GM23338 (cell line): ENCODE measurements at regions not wholly inside any gene's neighbourhood (a gene's known extent, or its start where the extent isn't known, plus 50 kb on each side); places are given as distances from the start of the nearest gene placed in this dataset.

Experiments used
- ATAC-seq: fragments of 200-7000 bp; cut with Tn5 transposase; 3 replicates; pipeline ENCODE4 v1.9.1; 2020
- DNase-seq: peaks from one replicate; pipeline ENCODE4 v3.0.0-alpha.2; 2015; ENCODE audit warnings: low spot score
- H2AFZ ChIP-seq: fragments of 200-600 bp; sonication (generic); 2 replicates; pipeline ENCODE4 v1.8.0; 2016; ENCODE audit warnings: antibody characterized with exemption, mild to moderate bottlenecking, moderate library complexity
- H3F3A ChIP-seq: fragments of 200-600 bp; sonication (generic); replicated peaks from 2 replicates; pipeline ENCODE4 v1.8.0; 2017; ENCODE audit warnings: antibody characterized with exemption, mixed run types, low read depth
- H3K27ac ChIP-seq: fragments of 200-600 bp; sonication (generic); 2 replicates; pipeline ENCODE4 v1.6.1; 2016; ENCODE audit warnings: low read depth
- H3K27me3 ChIP-seq: fragments of 200-600 bp; sonication (generic); 2 replicates; pipeline ENCODE4 v1.8.0; 2016; ENCODE audit warnings: mild to moderate bottlenecking, mixed run types, moderate library complexity; ENCODE audit not compliant: insufficient read depth
- H3K36me3 ChIP-seq: fragments of 200-600 bp; sonication (generic); 2 replicates; pipeline ENCODE4 v1.8.0; 2016; ENCODE audit warnings: mild to moderate bottlenecking; ENCODE audit not compliant: insufficient read depth
- H3K4me1 ChIP-seq: fragments of 200-600 bp; sonication (generic); 2 replicates; pipeline ENCODE4 v1.8.0; 2016; ENCODE audit warnings: mild to moderate bottlenecking, moderate library complexity; ENCODE audit not compliant: insufficient read depth
- H3K4me2 ChIP-seq: fragments of 200-600 bp; sonication (generic); 2 replicates; pipeline ENCODE4 v1.7.1; 2017; ENCODE audit warnings: mixed run types
- H3K4me3 ChIP-seq: fragments of 200-600 bp; sonication (generic); 2 replicates; pipeline ENCODE4 v1.6.1; 2016; ENCODE audit warnings: mixed run types
- H3K79me2 ChIP-seq: fragments of 200-600 bp; sonication (generic); replicated peaks from 2 replicates; pipeline ENCODE4 v1.8.0; 2017; ENCODE audit warnings: mild to moderate bottlenecking; ENCODE audit not compliant: insufficient read depth
- H3K9me2 ChIP-seq: fragments of 200-600 bp; sonication (generic); 2 replicates; pipeline ENCODE4 v1.8.0; 2017; ENCODE audit not compliant: insufficient read depth
- H4K20me1 ChIP-seq: fragments of 200-600 bp; sonication (generic); replicated peaks from 2 replicates; pipeline ENCODE4 v1.8.0; 2017; ENCODE audit warnings: mild to moderate bottlenecking; ENCODE audit not compliant: insufficient read depth
- H3K27ac Mint-ChIP-seq: 2 replicates; pipeline ENCODE4 v1.8.0; 2020; ENCODE audit warnings: inconsistent platforms, mild to moderate bottlenecking, moderate library complexity, mixed read lengths
- H3K27me3 Mint-ChIP-seq: 3 replicates; pipeline ENCODE4 v1.8.0; 2022; ENCODE audit warnings: low read depth, mild to moderate bottlenecking, moderate library complexity, mixed read lengths, inconsistent platforms; ENCODE audit not compliant: insufficient read depth, poor library complexity
- H3K36me3 Mint-ChIP-seq: 3 replicates; pipeline ENCODE4 v1.8.0; 2021; ENCODE audit warnings: low read depth, mild to moderate bottlenecking, inconsistent platforms, moderate library complexity, mixed read lengths
- H3K4me1 Mint-ChIP-seq: 3 replicates; pipeline ENCODE4 v1.8.0; 2020; ENCODE audit warnings: mild to moderate bottlenecking, inconsistent platforms, mixed read lengths
- H3K4me3 Mint-ChIP-seq: 3 replicates; pipeline ENCODE4 v1.8.0; 2021; ENCODE audit warnings: moderate library complexity, mild to moderate bottlenecking, inconsistent platforms, mixed read lengths
- H3K9me3 Mint-ChIP-seq: 3 replicates; pipeline ENCODE4 v1.8.0; 2020; ENCODE audit warnings: moderate library complexity, mild to moderate bottlenecking, inconsistent platforms, mixed read lengths
- CREB1 ChIP-seq: fragments of 250-450 bp; sonication (Bioruptor Pico); IDR thresholded peaks from 2 replicates; pipeline ENCODE4 v1.5.0; 2020; ENCODE audit warnings: low read depth, mild to moderate bottlenecking, moderate library complexity
- EZH2 ChIP-seq: fragments of 200-600 bp; sonication (generic); IDR thresholded peaks from one replicate; pipeline ENCODE4 v1.8.0; 2017; ENCODE audit warnings: antibody characterized with exemption, mild to moderate bottlenecking, low read depth; ENCODE audit not compliant: unreplicated experiment
- EZH2phosphoT487 ChIP-seq: fragments of 200-600 bp; sonication (generic); IDR thresholded peaks from one replicate; pipeline ENCODE4 v1.8.1; 2018; ENCODE audit warnings: antibody characterized with exemption; ENCODE audit not compliant: unreplicated experiment
- JUNB ChIP-seq: IDR thresholded peaks from one replicate; pipeline ENCODE4 v1.6.1; 2016; ENCODE audit warnings: antibody characterized with exemption; ENCODE audit not compliant: unreplicated experiment
- NANOG ChIP-seq: IDR thresholded peaks from 2 replicates; pipeline ENCODE4 v1.6.1; 2016; ENCODE audit warnings: antibody characterized with exemption, borderline replicate concordance
- POLR2AphosphoS5 ChIP-seq: IDR thresholded peaks from 2 replicates; pipeline ENCODE4 v1.6.1; 2016; ENCODE audit warnings: antibody characterized with exemption, low read depth
- STAT1 ChIP-seq: IDR thresholded peaks from one replicate; pipeline ENCODE4 v1.6.1; 2016; ENCODE audit warnings: antibody characterized with exemption; ENCODE audit not compliant: unreplicated experiment
- ZNF114 ChIP-seq: fragments of 250-450 bp; sonication (Bioruptor Pico); IDR thresholded peaks from 2 replicates; pipeline ENCODE4 v1.5.0; 2020; ENCODE audit warnings: mild to moderate bottlenecking, moderate library complexity
- ZNF331 ChIP-seq: fragments of 250-450 bp; sonication (Bioruptor Pico); IDR thresholded peaks from 2 replicates; pipeline ENCODE4 v1.5.0; 2020; ENCODE audit warnings: low read depth, mild to moderate bottlenecking, moderate library complexity
- TF ChIP-seq, protein P1 (sequence below): fragments of 250-450 bp; sonication (Bioruptor Pico); IDR thresholded peaks from 2 replicates; pipeline ENCODE4 v1.5.0; 2020; ENCODE audit warnings: mild to moderate bottlenecking, moderate library complexity
- TF ChIP-seq, protein P2 (sequence below): IDR thresholded peaks from one replicate; pipeline ENCODE4 v1.6.1; 2018; ENCODE audit warnings: antibody characterized with exemption; ENCODE audit not compliant: unreplicated experiment
- TF ChIP-seq, protein P3 (sequence below), 2 experiments: fragments of 200-600 bp in 1 of 2; sonication (generic) in 1 of 2; conservative IDR thresholded peaks; 2 replicates each; pipeline versions ENCODE4 v1.5.1 to v1.6.1; 2016 to 2017; ENCODE audit warnings: antibody characterized with exemption in 2 of 2, low read depth in 2 of 2, mild to moderate bottlenecking in 2 of 2, moderate library complexity in 1 of 2
- TF ChIP-seq, protein P4 (sequence below): IDR thresholded peaks from 2 replicates; pipeline ENCODE4 v1.6.1; 2016; ENCODE audit warnings: antibody characterized with exemption

DNA sequence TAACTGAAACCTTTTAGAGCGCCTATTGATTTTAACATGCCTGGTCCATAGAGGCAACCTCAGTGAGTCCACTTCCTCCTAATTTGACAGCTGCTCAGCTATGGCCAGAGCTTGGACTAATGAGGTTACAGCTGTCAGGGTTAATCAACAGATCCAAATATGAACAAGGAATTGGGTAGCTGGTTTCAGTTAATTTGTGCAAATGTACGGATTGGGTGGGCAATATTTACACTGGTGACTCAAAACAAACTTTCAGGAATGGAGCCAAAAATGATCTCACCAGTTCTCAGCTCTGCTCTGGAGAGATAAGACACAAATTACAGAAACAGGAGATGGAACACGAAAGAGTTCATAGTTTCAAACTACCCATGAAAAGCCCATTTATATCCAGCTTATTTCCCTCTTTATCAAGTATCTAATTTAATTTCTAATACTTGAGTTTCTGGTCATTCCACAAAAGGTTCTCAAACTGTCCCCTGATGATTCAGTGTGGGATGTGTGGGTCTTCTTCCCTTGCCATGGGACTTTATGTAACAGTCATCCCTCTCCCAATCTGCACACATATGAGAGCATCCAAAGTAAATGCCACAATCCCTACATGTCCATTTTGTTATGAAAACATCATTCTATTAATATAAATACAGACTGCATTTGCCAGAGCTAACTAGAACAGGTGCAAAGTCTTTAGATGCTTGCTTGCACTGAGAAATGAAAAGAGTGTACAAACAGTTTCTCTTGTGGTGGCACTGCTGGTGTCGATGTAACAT lies 149.9 kb downstream of the RPS12 start:
- Mint-ChIP-seq H3K4me3 (no peak overlapping the region), H3K9me3 (no peaks in the 10 kb centered on the region), H3K4me1 (peaks cover 34% of the 10 kb centered on the region), H3K27me3 (peaks cover 2% of the 10 kb centered on the region), H3K27ac (no peak overlapping the region), H3K36me3 (no peaks in the 10 kb centered on the region)
- DNase-seq (no peak), ATAC-seq (no peak)
- no peak for TF ChIP-seq NANOG
- TF ChIP-seq, protein P1, sequence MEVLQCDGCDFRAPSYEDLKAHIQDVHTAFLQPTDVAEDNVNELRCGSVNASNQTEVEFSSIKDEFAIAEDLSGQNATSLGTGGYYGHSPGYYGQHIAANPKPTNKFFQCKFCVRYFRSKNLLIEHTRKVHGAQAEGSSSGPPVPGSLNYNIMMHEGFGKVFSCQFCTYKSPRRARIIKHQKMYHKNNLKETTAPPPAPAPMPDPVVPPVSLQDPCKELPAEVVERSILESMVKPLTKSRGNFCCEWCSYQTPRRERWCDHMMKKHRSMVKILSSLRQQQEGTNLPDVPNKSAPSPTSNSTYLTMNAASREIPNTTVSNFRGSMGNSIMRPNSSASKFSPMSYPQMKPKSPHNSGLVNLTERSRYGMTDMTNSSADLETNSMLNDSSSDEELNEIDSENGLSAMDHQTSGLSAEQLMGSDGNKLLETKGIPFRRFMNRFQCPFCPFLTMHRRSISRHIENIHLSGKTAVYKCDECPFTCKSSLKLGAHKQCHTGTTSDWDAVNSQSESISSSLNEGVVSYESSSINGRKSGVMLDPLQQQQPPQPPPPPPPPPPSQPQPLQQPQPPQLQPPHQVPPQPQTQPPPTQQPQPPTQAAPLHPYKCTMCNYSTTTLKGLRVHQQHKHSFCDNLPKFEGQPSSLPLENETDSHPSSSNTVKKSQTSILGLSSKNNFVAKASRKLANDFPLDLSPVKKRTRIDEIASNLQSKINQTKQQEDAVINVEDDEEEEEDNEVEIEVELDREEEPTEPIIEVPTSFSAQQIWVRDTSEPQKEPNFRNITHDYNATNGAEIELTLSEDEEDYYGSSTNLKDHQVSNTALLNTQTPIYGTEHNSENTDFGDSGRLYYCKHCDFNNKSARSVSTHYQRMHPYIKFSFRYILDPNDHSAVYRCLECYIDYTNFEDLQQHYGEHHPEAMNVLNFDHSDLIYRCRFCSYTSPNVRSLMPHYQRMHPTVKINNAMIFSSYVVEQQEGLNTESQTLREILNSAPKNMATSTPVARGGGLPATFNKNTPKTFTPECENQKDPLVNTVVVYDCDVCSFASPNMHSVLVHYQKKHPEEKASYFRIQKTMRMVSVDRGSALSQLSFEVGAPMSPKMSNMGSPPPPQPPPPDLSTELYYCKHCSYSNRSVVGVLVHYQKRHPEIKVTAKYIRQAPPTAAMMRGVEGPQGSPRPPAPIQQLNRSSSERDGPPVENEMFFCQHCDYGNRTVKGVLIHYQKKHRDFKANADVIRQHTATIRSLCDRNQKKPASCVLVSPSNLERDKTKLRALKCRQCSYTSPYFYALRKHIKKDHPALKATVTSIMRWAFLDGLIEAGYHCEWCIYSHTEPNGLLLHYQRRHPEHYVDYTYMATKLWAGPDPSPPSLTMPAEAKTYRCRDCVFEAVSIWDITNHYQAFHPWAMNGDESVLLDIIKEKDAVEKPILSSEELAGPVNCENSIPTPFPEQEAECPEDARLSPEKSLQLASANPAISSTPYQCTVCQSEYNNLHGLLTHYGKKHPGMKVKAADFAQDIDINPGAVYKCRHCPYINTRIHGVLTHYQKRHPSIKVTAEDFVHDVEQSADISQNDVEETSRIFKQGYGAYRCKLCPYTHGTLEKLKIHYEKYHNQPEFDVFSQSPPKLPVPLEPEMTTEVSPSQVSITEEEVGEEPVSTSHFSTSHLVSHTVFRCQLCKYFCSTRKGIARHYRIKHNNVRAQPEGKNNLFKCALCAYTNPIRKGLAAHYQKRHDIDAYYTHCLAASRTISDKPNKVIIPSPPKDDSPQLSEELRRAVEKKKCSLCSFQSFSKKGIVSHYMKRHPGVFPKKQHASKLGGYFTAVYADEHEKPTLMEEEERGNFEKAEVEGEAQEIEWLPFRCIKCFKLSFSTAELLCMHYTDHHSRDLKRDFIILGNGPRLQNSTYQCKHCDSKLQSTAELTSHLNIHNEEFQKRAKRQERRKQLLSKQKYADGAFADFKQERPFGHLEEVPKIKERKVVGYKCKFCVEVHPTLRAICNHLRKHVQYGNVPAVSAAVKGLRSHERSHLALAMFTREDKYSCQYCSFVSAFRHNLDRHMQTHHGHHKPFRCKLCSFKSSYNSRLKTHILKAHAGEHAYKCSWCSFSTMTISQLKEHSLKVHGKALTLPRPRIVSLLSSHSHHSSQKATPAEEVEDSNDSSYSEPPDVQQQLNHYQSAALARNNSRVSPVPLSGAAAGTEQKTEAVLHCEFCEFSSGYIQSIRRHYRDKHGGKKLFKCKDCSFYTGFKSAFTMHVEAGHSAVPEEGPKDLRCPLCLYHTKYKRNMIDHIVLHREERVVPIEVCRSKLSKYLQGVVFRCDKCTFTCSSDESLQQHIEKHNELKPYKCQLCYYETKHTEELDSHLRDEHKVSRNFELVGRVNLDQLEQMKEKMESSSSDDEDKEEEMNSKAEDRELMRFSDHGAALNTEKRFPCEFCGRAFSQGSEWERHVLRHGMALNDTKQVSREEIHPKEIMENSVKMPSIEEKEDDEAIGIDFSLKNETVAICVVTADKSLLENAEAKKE (CRISPR knock-in tag) = no peak
- TF ChIP-seq EZH2phosphoT487 = no peak
- no peak for TF ChIP-seq ZNF114 (CRISPR knock-in tag)
- TF ChIP-seq, protein P2, sequence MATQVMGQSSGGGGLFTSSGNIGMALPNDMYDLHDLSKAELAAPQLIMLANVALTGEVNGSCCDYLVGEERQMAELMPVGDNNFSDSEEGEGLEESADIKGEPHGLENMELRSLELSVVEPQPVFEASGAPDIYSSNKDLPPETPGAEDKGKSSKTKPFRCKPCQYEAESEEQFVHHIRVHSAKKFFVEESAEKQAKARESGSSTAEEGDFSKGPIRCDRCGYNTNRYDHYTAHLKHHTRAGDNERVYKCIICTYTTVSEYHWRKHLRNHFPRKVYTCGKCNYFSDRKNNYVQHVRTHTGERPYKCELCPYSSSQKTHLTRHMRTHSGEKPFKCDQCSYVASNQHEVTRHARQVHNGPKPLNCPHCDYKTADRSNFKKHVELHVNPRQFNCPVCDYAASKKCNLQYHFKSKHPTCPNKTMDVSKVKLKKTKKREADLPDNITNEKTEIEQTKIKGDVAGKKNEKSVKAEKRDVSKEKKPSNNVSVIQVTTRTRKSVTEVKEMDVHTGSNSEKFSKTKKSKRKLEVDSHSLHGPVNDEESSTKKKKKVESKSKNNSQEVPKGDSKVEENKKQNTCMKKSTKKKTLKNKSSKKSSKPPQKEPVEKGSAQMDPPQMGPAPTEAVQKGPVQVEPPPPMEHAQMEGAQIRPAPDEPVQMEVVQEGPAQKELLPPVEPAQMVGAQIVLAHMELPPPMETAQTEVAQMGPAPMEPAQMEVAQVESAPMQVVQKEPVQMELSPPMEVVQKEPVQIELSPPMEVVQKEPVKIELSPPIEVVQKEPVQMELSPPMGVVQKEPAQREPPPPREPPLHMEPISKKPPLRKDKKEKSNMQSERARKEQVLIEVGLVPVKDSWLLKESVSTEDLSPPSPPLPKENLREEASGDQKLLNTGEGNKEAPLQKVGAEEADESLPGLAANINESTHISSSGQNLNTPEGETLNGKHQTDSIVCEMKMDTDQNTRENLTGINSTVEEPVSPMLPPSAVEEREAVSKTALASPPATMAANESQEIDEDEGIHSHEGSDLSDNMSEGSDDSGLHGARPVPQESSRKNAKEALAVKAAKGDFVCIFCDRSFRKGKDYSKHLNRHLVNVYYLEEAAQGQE = no peak
- no peak for TF ChIP-seq STAT1
- no peak for TF ChIP-seq ZNF331 (CRISPR knock-in tag)
- no peak for TF ChIP-seq CREB1 (CRISPR knock-in tag)
- TF ChIP-seq, protein P3, sequence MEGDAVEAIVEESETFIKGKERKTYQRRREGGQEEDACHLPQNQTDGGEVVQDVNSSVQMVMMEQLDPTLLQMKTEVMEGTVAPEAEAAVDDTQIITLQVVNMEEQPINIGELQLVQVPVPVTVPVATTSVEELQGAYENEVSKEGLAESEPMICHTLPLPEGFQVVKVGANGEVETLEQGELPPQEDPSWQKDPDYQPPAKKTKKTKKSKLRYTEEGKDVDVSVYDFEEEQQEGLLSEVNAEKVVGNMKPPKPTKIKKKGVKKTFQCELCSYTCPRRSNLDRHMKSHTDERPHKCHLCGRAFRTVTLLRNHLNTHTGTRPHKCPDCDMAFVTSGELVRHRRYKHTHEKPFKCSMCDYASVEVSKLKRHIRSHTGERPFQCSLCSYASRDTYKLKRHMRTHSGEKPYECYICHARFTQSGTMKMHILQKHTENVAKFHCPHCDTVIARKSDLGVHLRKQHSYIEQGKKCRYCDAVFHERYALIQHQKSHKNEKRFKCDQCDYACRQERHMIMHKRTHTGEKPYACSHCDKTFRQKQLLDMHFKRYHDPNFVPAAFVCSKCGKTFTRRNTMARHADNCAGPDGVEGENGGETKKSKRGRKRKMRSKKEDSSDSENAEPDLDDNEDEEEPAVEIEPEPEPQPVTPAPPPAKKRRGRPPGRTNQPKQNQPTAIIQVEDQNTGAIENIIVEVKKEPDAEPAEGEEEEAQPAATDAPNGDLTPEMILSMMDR (conservative IDR thresholded peaks at IDR 0.05; ENCODE audit: low read depth in 2 of 2) = no peak
- TF ChIP-seq JUNB = no peak
- TF ChIP-seq POLR2AphosphoS5 = no peak
- TF ChIP-seq, protein P4, sequence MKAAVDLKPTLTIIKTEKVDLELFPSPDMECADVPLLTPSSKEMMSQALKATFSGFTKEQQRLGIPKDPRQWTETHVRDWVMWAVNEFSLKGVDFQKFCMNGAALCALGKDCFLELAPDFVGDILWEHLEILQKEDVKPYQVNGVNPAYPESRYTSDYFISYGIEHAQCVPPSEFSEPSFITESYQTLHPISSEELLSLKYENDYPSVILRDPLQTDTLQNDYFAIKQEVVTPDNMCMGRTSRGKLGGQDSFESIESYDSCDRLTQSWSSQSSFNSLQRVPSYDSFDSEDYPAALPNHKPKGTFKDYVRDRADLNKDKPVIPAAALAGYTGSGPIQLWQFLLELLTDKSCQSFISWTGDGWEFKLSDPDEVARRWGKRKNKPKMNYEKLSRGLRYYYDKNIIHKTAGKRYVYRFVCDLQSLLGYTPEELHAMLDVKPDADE = no peak
- TF ChIP-seq EZH2 = no peak
- Histone ChIP-seq H3K4me2 (no peak overlapping the region), H3K27ac (no peak overlapping the region), H3K9me2 (no peaks in the 10 kb centered on the region), H3K27me3 (no peaks in the 10 kb centered on the region), H3K79me2 (no peaks in the 10 kb centered on the region), H2AFZ (no peak overlapping the region), H3K4me1 (peaks cover 28% of the 10 kb centered on the region), H4K20me1 (no peaks in the 10 kb centered on the region), H3F3A (no peaks in the 10 kb centered on the region), H3K4me3 (no peak overlapping the region), H3K36me3 (no peaks in the 10 kb centered on the region)
